Kidney (tissue), 13 donors: ENCODE measurements at regions not wholly inside any gene's neighbourhood (a gene's known extent, or its start where the extent isn't known, plus 50 kb on each side); places are given as distances from the start of the nearest gene placed in this dataset.

Experiments
- DNase-seq, 5 donors: peaks; one replicate each; pipeline ENCODE4 v3.0.0-alpha.2; 2013 to 2020
- FAIRE-seq: peaks from 2 replicates; lab custom pipeline; 2012; peaks lifted over from hg19 to GRCh38; lab: Jason Lieb, UNC
- H3K27ac ChIP-seq, 2 donors: one replicate each; pipeline ENCODE4 v1.7.0; 2013; ENCODE audit warnings: low read depth in 2 of 2, low read length in 2 of 2, inconsistent platforms in 1 of 2
- H3K27me3 ChIP-seq: one replicate; pipeline ENCODE4 v1.7.1; 2013; ENCODE audit warnings: low read length, inconsistent platforms; ENCODE audit not compliant: control insufficient read depth, insufficient read depth
- H3K36me3 ChIP-seq, 3 donors: one replicate each; pipeline versions ENCODE4 v1.7.0 to v1.7.1; 2013; ENCODE audit warnings: low read length in 3 of 3, control low read depth in 1 of 3, inconsistent platforms in 1 of 3; ENCODE audit not compliant: insufficient read depth in 3 of 3, control insufficient read depth in 2 of 3
- H3K4me1 ChIP-seq, 3 donors: one replicate each; pipeline versions ENCODE4 v1.7.0 to v1.7.1; 2013; ENCODE audit warnings: low read length in 3 of 3, inconsistent platforms in 1 of 3, low read depth in 1 of 3; ENCODE audit not compliant: control insufficient read depth in 2 of 3, insufficient read depth in 2 of 3
- H3K4me3 ChIP-seq, 3 donors: one replicate each; pipeline versions ENCODE4 v1.7.0 to v1.8.1; 2013; ENCODE audit warnings: low read length in 3 of 3, control low read depth in 1 of 3, inconsistent platforms in 1 of 3
- H3K9ac ChIP-seq, 3 donors: one replicate each; pipeline versions ENCODE4 v1.7.0 to v1.7.1; 2013; ENCODE audit warnings: low read length in 3 of 3, control low read depth in 1 of 3, inconsistent platforms in 1 of 3
- H3K9me3 ChIP-seq, 3 donors: one replicate each; pipeline versions ENCODE4 v1.7.0 to v1.7.1; 2013; ENCODE audit warnings: low read length in 3 of 3, control low read depth in 1 of 3, inconsistent platforms in 1 of 3; ENCODE audit not compliant: control insufficient read depth in 2 of 3, insufficient read depth in 1 of 3
- CTCF ChIP-seq: IDR thresholded peaks from 3 replicates; pipeline ENCODE4 v1.5.1; 2012; ENCODE audit warnings: mild to moderate bottlenecking, moderate library complexity, borderline replicate concordance; ENCODE audit not compliant: insufficient read depth; ENCODE audit errors: extremely low read depth
- intact Hi-C: fragments of 100-400 bp; cut with DNase I; formaldehyde crosslinking; loops from one replicate; pipeline ENCODE4 v1.11.1; 2022
- donor health status: control.
- donor health status: control.
- donor health status: control.
- donor health status: control.
- donor health status: control.
- donor health status: DM: yes; HTN: yes; CAD: no.
- donor health status: Normal renal cell carcinoma (clear cell type).

- Histone ChIP-seq H3K27ac (no peak overlapping the region), H3K9ac (no peak overlapping the region), H3K27me3 (no peaks in the 10 kb centered on the region), H3K4me1 (no peaks in the 10 kb centered on the region), H3K36me3 (no peaks in the 10 kb centered on the region), H3K9me3 (no peaks in the 10 kb centered on the region), H3K4me3 (peak overlapping the region in 2 of 3 donors; percentile 25 to 31)
- peak; percentile 75 for FAIRE-seq
- DNase-seq: peak in 3 of 5 donors; percentile 31 to 66 (median 58)
- peak; percentile 58 for TF ChIP-seq CTCF
- intact Hi-C loops: no loop called here
These were observed 244.2 kb upstream of the OR4E1 start for GRCh38 chr14:21917699-21918436.

- H3K27me3 ChIP-seq: no peaks in the 10 kb centered on the region
- FAIRE-seq: no peak
- no peaks in the 10 kb centered on the region for H3K9me3 ChIP-seq
- no peak overlapping the region for H3K9ac ChIP-seq
- H3K27ac ChIP-seq: no peak overlapping the region
- H3K4me3 ChIP-seq: no peak overlapping the region
- intact Hi-C loops: no loop called here
- TF ChIP-seq CTCF: no peak
- H3K4me1 ChIP-seq: no peaks in the 10 kb centered on the region
- DNase-seq: no peak
- no peaks in the 10 kb centered on the region for H3K36me3 ChIP-seq
These were observed 242.2 kb upstream of the OR4E1 start for GRCh38 chr14:21915826-21916225.

DNA sequence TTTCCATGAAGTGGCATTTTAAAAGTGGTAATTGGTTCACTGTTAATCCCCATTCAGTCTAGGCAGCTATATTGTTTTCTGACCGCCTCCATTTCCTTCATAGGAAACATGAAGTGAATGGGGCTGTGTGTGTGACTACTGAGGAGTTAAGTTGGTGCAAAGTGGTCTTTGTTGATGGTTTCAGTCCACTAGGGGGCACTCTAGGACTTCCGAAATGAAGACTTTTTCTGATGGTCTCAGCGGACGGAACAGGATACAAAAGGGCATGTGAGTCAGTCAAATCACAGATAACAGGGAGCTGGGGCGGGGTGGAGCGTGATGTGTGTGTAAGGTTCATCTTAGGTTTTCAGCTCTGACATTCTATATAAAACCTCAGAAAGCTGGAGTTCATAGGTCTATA lies 240.1 kb upstream of the OR4E1 start:
- Histone ChIP-seq H3K4me1 (no peaks in the 10 kb centered on the region), H3K27me3 (no peaks in the 10 kb centered on the region), H3K9ac (no peak overlapping the region), H3K36me3 (no peaks in the 10 kb centered on the region), H3K27ac (no peak overlapping the region), H3K4me3 (no peak overlapping the region), H3K9me3 (no peaks in the 10 kb centered on the region)
- peak; percentile 13 for TF ChIP-seq CTCF
- intact Hi-C loops: no loop called here
- DNase-seq (peak in 4 of 5 donors; percentile 27 to 70 (median 46)), FAIRE-seq (no peak)

DNA sequence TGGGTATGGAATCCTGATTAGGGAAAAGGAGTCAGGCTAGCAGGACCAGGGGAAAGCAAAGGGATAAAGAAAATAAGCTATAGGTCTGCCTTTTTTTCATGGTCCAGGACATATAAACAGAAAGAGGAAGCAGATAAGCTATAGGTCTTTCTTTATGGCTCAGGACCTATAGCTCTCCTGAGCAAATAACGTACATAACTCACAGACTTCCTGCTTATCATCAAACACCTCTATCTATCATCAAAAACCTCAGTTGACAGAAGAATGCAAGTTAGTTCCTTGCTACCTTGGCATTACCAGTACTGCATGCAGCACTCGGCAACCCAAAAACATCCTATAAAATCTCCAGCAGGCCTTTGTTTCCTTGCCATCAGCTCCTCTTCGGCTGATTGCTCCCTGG lies 238.7 kb upstream of the OR4E1 start:
- H3K9ac ChIP-seq: no peak overlapping the region
- TF ChIP-seq CTCF: no peak
- H3K27me3 ChIP-seq: no peaks in the 10 kb centered on the region
- H3K9me3 ChIP-seq: no peaks in the 10 kb centered on the region
- H3K36me3 ChIP-seq: no peaks in the 10 kb centered on the region
- no peak overlapping the region for H3K4me3 ChIP-seq
- DNase-seq (no peak), FAIRE-seq (no peak)
- intact Hi-C loops: no loop called here
- no peak overlapping the region for H3K27ac ChIP-seq
- no peaks in the 10 kb centered on the region for H3K4me1 ChIP-seq
